Osteoblast (primary cell): ENCODE measurements at regions not wholly inside any gene's neighbourhood (a gene's known extent, or its start where the extent isn't known, plus 50 kb on each side); places are given as distances from the start of the nearest gene placed in this dataset.

ENCODE experiments used
- DNase-seq: peaks from one replicate; pipeline ENCODE4 v3.0.0; 2011; ENCODE audit warnings: low spot score, mixed read lengths; ENCODE audit not compliant: insufficient read length; ENCODE audit errors: missing footprints
- H2AFZ ChIP-seq: 2 replicates; pipeline ENCODE4 v1.6.0; 2011; ENCODE audit warnings: mild to moderate bottlenecking, low read length
- H3K27ac ChIP-seq: 2 replicates; pipeline ENCODE4 v1.5.1; 2011; ENCODE audit warnings: mild to moderate bottlenecking, low read depth, low read length, moderate library complexity
- H3K27me3 ChIP-seq: 2 replicates; pipeline ENCODE4 v1.6.0; 2012; ENCODE audit warnings: mild to moderate bottlenecking, control low read depth, inconsistent platforms, low read length, moderate library complexity; ENCODE audit not compliant: insufficient read depth
- H3K36me3 ChIP-seq: 2 replicates; pipeline ENCODE4 v1.5.1; 2011; ENCODE audit warnings: mild to moderate bottlenecking, low read length, control low read depth, moderate library complexity; ENCODE audit not compliant: insufficient read depth
- H3K4me1 ChIP-seq: 2 replicates; pipeline ENCODE4 v1.5.1; 2011; ENCODE audit warnings: mild to moderate bottlenecking, low read length, control low read depth, moderate library complexity; ENCODE audit not compliant: insufficient read depth
- H3K4me2 ChIP-seq: 2 replicates; pipeline ENCODE4 v1.6.0; 2011; ENCODE audit warnings: mild to moderate bottlenecking, low read length; ENCODE audit not compliant: insufficient read depth
- H3K4me3 ChIP-seq: fragments of 200-600 bp; sonication (generic); 3 replicates; pipeline ENCODE4 v1.5.1; 2012; ENCODE audit warnings: mild to moderate bottlenecking, low read length, inconsistent platforms; ENCODE audit not compliant: insufficient read depth
- H3K79me2 ChIP-seq: 2 replicates; pipeline ENCODE4 v1.6.0; 2012; ENCODE audit warnings: mild to moderate bottlenecking, low read length, control low read depth, inconsistent platforms; ENCODE audit not compliant: insufficient read depth
- H3K9me3 ChIP-seq: 2 replicates; pipeline ENCODE4 v1.5.1; 2011; ENCODE audit warnings: low read depth, low read length, control low read depth
- H4K20me1 ChIP-seq: 2 replicates; pipeline ENCODE4 v1.6.0; 2012; ENCODE audit warnings: mild to moderate bottlenecking, low read length, control low read depth; ENCODE audit not compliant: insufficient read depth
- CTCF ChIP-seq: IDR thresholded peaks from 2 replicates; pipeline ENCODE4 v1.5.1; 2011; ENCODE audit warnings: mild to moderate bottlenecking, low read depth, low read length, moderate library complexity; ENCODE audit errors: extremely low read depth

DNA sequence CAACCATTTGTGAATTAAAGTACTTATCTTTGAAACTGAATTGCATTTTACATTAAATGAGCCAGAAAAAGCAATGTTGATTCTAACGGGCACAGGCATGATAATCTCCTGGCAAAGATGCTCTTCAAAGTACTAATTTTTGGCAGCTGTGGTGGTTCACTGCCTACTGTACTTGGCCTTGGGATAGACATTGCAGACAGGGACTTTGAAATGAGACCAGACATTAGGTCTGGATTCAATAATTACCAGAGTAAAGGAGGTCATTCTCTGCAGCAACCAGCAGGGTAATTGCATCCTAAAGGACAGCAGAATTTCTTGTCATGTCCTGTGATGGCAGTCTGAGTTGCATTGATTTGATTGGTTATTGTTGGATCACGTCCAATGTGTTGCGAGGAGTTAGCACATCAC lies 986.5 kb downstream of the TDRD15 start:
- Histone ChIP-seq H4K20me1 (no peaks in the 10 kb centered on the region), H3K9me3 (peaks cover 4% of the 10 kb centered on the region), H2AFZ (no peak overlapping the region), H3K79me2 (no peaks in the 10 kb centered on the region), H3K27ac (no peak overlapping the region), H3K4me1 (no peaks in the 10 kb centered on the region), H3K4me3 (no peak overlapping the region), H3K36me3 (no peaks in the 10 kb centered on the region), H3K4me2 (no peak overlapping the region), H3K27me3 (no peaks in the 10 kb centered on the region)
- TF ChIP-seq CTCF, result no peak
- no peak for DNase-seq

DNA sequence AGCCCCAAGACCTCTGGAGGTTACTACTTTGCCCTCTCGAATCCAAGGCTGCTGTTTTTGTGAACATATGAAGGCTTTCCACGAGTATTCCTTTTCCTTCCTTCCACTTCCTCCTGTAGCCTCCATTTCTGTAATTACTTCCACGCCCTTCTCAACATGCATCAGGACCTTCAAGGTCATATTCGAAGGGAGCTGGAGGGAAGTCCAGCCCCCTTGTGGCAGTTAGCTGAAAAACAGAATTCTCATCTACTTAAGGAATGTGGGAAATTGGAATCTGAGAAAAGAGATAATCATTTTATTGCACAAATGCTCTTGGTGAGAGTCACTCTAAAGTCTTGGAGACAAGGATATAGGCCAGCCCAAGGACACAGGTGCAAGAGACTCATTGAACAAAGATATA lies 1000.2 kb downstream of the TDRD15 start:
- Histone ChIP-seq H3K4me1 (no peaks in the 10 kb centered on the region), H3K79me2 (no peaks in the 10 kb centered on the region), H3K36me3 (no peaks in the 10 kb centered on the region), H4K20me1 (no peaks in the 10 kb centered on the region), H3K27ac (no peak overlapping the region), H3K4me3 (no peak overlapping the region), H2AFZ (no peak overlapping the region), H3K27me3 (no peaks in the 10 kb centered on the region), H3K4me2 (no peak overlapping the region), H3K9me3 (no peaks in the 10 kb centered on the region)
- no peak for TF ChIP-seq CTCF
- DNase-seq, result no peak

DNA sequence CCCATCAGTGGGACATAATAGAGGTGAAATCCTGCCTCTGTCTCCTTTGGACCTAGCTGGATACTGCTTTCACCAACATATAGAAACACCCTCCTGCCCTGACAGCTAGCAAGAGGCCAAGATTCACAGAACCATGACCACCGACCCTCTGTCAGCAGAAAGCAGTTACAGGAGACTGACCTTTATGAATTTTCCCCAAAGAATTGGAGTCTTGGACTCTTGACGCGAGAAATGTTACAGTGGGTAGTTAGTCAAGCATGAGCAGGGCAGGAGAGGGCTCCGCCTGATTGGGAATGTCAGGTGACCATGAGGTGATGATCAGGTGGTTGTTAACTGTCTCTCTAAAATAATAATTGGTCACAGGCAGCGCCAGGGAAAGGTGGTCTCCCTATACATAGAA lies 1002.3 kb downstream of the TDRD15 start:
- no peaks in the 10 kb centered on the region for H3K36me3 ChIP-seq
- no peak for TF ChIP-seq CTCF
- H2AFZ ChIP-seq, result no peak overlapping the region
- H3K9me3 ChIP-seq, result no peaks in the 10 kb centered on the region
- H3K79me2 ChIP-seq, result no peaks in the 10 kb centered on the region
- no peaks in the 10 kb centered on the region for H3K27me3 ChIP-seq
- no peak for DNase-seq
- H4K20me1 ChIP-seq, result no peaks in the 10 kb centered on the region
- no peaks in the 10 kb centered on the region for H3K4me1 ChIP-seq
- no peak overlapping the region for H3K4me2 ChIP-seq
- H3K27ac ChIP-seq, result no peak overlapping the region
- no peak overlapping the region for H3K4me3 ChIP-seq

DNA sequence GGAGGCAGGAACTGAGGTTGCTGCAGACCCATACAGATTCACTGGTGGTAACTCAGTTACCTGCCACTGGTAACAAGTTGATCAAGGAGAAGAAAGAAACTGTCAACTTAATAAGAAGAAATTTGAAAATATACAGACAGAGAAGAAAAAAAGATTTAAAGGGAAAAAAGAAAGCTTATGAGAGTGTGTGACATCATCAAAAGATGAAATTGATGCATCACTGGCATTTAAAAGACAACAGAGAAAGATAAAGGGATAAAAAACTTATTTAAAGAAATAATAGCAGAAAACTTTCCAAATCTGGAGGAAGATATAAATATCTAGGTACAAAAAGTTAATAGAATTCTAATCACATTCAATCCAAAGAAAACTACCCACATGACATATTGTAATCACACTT lies 1003.2 kb downstream of the TDRD15 start:
- Histone ChIP-seq H3K79me2 (no peaks in the 10 kb centered on the region), H3K27ac (no peak overlapping the region), H3K4me1 (no peaks in the 10 kb centered on the region), H3K9me3 (no peaks in the 10 kb centered on the region), H2AFZ (no peak overlapping the region), H4K20me1 (no peaks in the 10 kb centered on the region), H3K27me3 (no peaks in the 10 kb centered on the region), H3K4me2 (no peak overlapping the region), H3K4me3 (no peak overlapping the region), H3K36me3 (no peaks in the 10 kb centered on the region)
- no peak for DNase-seq
- no peak for TF ChIP-seq CTCF
